ENCODE measurements at regions not wholly inside any gene's neighbourhood (a gene's known extent, or its start where the extent isn't known, plus 50 kb on each side); places are given as distances from the start of the nearest gene placed in this dataset.

GRCh38 chr5:26339576-26339975, 698.8 kb downstream of the CDH9 start:
- TF ChIP-seq HDGF (IDR thresholded peaks at IDR 0.05; ENCODE audit: borderline replicate concordance), result no peak
- no peak for TF ChIP-seq SUZ12 (IDR thresholded peaks at IDR 0.05)
- TF ChIP-seq TARDBP (IDR thresholded peaks at IDR 0.05), result no peak

Measured in HEK293T (cell line).